HG03103 (cell line): ENCODE measurements at regions not wholly inside any gene's neighbourhood (a gene's known extent, or its start where the extent isn't known, plus 50 kb on each side); places are given as distances from the start of the nearest gene placed in this dataset.
"Not testable (repeated sequence)": the region's sequence is repeated elsewhere in the genome, so short reads cannot be mapped to it uniquely, and the experiment has no call there.

Experiments used
- ATAC-seq: cut with Tn5 transposase; IDR thresholded peaks from one replicate; pipeline ENCODE4 v1.9.1; 2021; ENCODE audit warnings: low read depth; ENCODE audit not compliant: unreplicated experiment

- no peak for ATAC-seq
Observed at GRCh38 chr9:31124389-31124788, 1260.1 kb upstream of the ACO1 start.

GRCh38 chr9:31135567-31135966 lies 1248.9 kb upstream of the ACO1 start:
- no peak for ATAC-seq

- ATAC-seq = no peak
Observed at GRCh38 chr9:31136524-31136923, 1247.9 kb upstream of the ACO1 start.

GRCh38 chr9:31137176-31138160 lies 1247.0 kb upstream of the ACO1 start:
- ATAC-seq = no peak

GRCh38 chr9:31140316-31140715 lies 1244.1 kb upstream of the ACO1 start:
- ATAC-seq = no peak

- ATAC-seq = no peak
Observed at GRCh38 chr9:31142456-31142855, 1242.0 kb upstream of the ACO1 start.

- ATAC-seq = no peak
Observed at GRCh38 chr9:31144614-31145013, 1239.8 kb upstream of the ACO1 start.

GRCh38 chr9:31146485-31147166 lies 1237.8 kb upstream of the ACO1 start:
- peak; percentile 90 for ATAC-seq

GRCh38 chr9:31153250-31153840 lies 1231.1 kb upstream of the ACO1 start:
- ATAC-seq = peak; percentile 97

- ATAC-seq = no peak
Observed at GRCh38 chr9:31166516-31166915, 1217.9 kb upstream of the ACO1 start.

GRCh38 chr9:31168161-31168560 lies 1216.3 kb upstream of the ACO1 start:
- no peak for ATAC-seq

- no peak for ATAC-seq
Observed at GRCh38 chr9:31174681-31175080, 1209.8 kb upstream of the ACO1 start.

GRCh38 chr9:31183866-31184265 lies 1200.6 kb upstream of the ACO1 start:
- no peak for ATAC-seq

GRCh38 chr9:31185831-31186230 lies 1198.6 kb upstream of the ACO1 start:
- no peak for ATAC-seq

- ATAC-seq = no peak
Observed at GRCh38 chr9:31188496-31188895, 1195.9 kb upstream of the ACO1 start.

GRCh38 chr9:31210978-31211570 lies 1173.4 kb upstream of the ACO1 start:
- no peak for ATAC-seq

- not testable (repeated sequence) for ATAC-seq
Observed at GRCh38 chr9:31229976-31230375, 1154.5 kb upstream of the ACO1 start.

GRCh38 chr9:31232485-31232884 lies 1152.0 kb upstream of the ACO1 start:
- no peak for ATAC-seq

GRCh38 chr9:31236344-31236743 lies 1148.1 kb upstream of the ACO1 start:
- ATAC-seq = no peak

GRCh38 chr9:31243386-31243785 lies 1141.1 kb upstream of the ACO1 start:
- ATAC-seq = no peak

- ATAC-seq = no peak
Observed at GRCh38 chr9:31248156-31248555, 1136.3 kb upstream of the ACO1 start.
